ENCODE measurements at regions not wholly inside any gene's neighbourhood (a gene's known extent, or its start where the extent isn't known, plus 50 kb on each side); places are given as distances from the start of the nearest gene placed in this dataset.

GRCh38 chr12:58071994-58072393, 130.6 kb downstream of the ATP23 start:
- TF ChIP-seq CTCF (IDR thresholded peaks at IDR 0.05) (no peak), POLR2A (IDR thresholded peaks at IDR 0.05) (no peak)

All from esophagus squamous epithelium (tissue), 4 donors.